HFFc6 (cell line): ENCODE measurements at regions not wholly inside any gene's neighbourhood (a gene's known extent, or its start where the extent isn't known, plus 50 kb on each side); places are given as distances from the start of the nearest gene placed in this dataset.

Source experiments
- DNase-seq: peaks from one replicate; pipeline ENCODE4 v3.0.0-alpha.2; 2018
- H3K27ac Mint-ChIP-seq: 2 replicates; pipeline ENCODE4 v1.8.0; 2020; ENCODE audit warnings: mild to moderate bottlenecking, mixed read lengths
- H3K27me3 Mint-ChIP-seq: 2 replicates; pipeline ENCODE4 v1.8.0; 2021; ENCODE audit warnings: mild to moderate bottlenecking, moderate library complexity, mixed read lengths; ENCODE audit not compliant: insufficient read depth
- H3K36me3 Mint-ChIP-seq: 2 replicates; pipeline ENCODE4 v1.8.0; 2021; ENCODE audit warnings: low read depth, mixed read lengths
- H3K4me1 Mint-ChIP-seq: 2 replicates; pipeline ENCODE4 v1.8.0; 2020; ENCODE audit warnings: low read depth, mixed read lengths
- H3K4me3 Mint-ChIP-seq: 2 replicates; pipeline ENCODE4 v1.8.0; 2020; ENCODE audit warnings: mild to moderate bottlenecking, moderate library complexity, mixed read lengths
- H3K9me3 Mint-ChIP-seq: 2 replicates; pipeline ENCODE4 v1.8.0; 2020; ENCODE audit warnings: mild to moderate bottlenecking, mixed read lengths
- CTCF ChIP-seq: fragments of 200-600 bp; sonication (generic); IDR thresholded peaks from 2 replicates; pipeline ENCODE4 v1.5.0; 2021; ENCODE audit warnings: antibody characterized with exemption, mild to moderate bottlenecking

DNA sequence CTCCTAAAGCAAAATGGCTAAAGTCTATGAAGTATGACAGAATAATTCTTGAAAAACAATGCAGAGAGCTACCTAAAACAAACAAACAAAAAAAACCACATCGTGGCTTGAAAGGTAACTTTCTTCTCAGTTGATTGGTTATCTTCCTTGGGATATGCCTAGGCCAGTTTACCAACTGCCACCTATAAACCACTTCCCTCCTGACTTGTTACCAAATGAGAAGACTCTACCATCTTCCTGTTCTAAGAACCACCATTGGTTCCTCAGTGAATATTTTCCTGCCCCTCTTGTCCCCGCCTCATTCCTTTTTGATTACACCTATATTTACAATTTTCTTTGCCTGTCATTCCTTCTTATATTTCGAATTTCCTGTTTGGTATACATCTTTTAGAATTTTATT lies 336.6 kb downstream of the SIPA1L2 start:
- no peak for TF ChIP-seq CTCF
- Mint-ChIP-seq H3K9me3 (peaks cover 58% of the 10 kb centered on the region), H3K4me3 (no peak overlapping the region), H3K27me3 (no peaks in the 10 kb centered on the region), H3K27ac (no peak overlapping the region), H3K36me3 (no peaks in the 10 kb centered on the region), H3K4me1 (no peaks in the 10 kb centered on the region)
- no peak for DNase-seq

DNA sequence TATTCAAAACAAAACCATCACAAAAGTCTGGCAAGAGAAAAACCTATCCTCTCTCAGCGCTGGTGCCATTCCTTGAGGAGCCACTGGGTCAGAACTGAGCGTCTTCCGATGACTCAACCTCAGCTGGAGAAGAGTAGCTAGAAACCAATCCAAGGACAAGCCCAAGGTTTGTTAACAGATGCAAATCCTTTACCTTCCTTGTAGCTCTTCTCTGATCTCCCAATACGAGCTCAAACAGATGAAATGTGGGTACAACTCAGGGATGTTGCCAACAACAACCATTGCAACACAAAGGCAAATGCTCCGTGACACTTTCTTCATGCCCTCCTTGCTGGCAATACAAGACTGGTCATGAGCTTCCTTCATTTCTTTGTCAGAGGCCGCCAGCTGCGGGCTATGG lies 337.1 kb downstream of the SIPA1L2 start:
- Mint-ChIP-seq H3K36me3 (no peaks in the 10 kb centered on the region), H3K4me1 (no peaks in the 10 kb centered on the region), H3K27ac (no peak overlapping the region), H3K27me3 (no peaks in the 10 kb centered on the region), H3K9me3 (peaks cover 63% of the 10 kb centered on the region), H3K4me3 (no peak overlapping the region)
- no peak for DNase-seq
- TF ChIP-seq CTCF: no peak

DNA sequence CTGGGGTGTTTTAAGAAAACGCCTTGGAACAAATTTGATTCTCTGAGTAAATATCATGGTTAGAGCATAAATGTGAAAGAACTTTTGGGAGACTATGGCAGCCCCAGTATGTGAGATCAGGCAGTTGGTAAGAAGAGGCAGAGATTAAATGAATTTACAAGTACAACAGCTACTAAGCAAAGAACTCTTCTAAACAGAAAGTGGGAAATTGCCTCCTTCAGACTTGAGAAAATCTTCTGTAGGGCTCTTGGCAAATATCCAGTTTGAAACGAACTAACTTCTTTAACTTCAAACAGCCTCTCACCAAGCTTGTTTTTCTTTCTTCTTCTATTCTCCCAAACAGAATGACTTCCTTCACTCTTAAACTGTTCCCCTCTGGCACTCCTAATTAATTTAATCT lies 337.7 kb downstream of the SIPA1L2 start:
- Mint-ChIP-seq H3K27me3 (no peaks in the 10 kb centered on the region), H3K27ac (no peak overlapping the region), H3K4me3 (no peak overlapping the region)

GRCh38 chr1:232291681-232292080 lies 338.3 kb downstream of the SIPA1L2 start:
- TF ChIP-seq CTCF: no peak
- peaks cover 54% of the 10 kb centered on the region for H3K9me3 Mint-ChIP-seq
- H3K4me1 Mint-ChIP-seq: no peaks in the 10 kb centered on the region
- DNase-seq: no peak
- H3K27me3 Mint-ChIP-seq: no peaks in the 10 kb centered on the region
- no peak overlapping the region for H3K27ac Mint-ChIP-seq
- H3K4me3 Mint-ChIP-seq: no peak overlapping the region
- H3K36me3 Mint-ChIP-seq: no peaks in the 10 kb centered on the region

More for the DNA sequence above, 337.7 kb downstream of the SIPA1L2 start:
- TF ChIP-seq CTCF: no peak
- H3K4me1 Mint-ChIP-seq: no peaks in the 10 kb centered on the region
- peaks cover 59% of the 10 kb centered on the region for H3K9me3 Mint-ChIP-seq
- DNase-seq: no peak
- no peaks in the 10 kb centered on the region for H3K36me3 Mint-ChIP-seq

DNA sequence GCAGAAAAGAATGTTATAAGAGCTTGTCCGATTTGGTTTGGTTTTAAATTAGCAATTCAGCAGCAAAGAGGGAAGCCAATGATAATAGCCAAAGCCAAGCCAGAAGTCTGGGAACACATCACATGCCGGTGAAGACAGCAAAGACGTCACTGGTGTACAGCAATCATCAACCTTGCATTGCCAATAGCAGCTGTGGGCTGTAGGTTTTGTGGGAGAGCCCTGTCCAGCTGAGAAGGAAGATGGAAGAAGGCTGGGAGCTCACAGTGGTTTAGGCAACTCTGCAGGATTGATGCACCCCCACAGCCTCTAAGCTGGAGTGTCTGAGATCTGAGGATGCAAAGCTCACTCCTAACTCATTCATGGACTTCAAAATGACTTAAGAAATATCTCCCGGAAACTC lies 338.7 kb downstream of the SIPA1L2 start:
- no peak overlapping the region for H3K27ac Mint-ChIP-seq
- DNase-seq: no peak
- peaks cover 50% of the 10 kb centered on the region for H3K9me3 Mint-ChIP-seq

More for the DNA sequence above, 338.7 kb downstream of the SIPA1L2 start:
- H3K36me3 Mint-ChIP-seq: no peaks in the 10 kb centered on the region
- H3K4me1 Mint-ChIP-seq: no peaks in the 10 kb centered on the region
- no peak for TF ChIP-seq CTCF
- H3K4me3 Mint-ChIP-seq: no peak overlapping the region
- H3K27me3 Mint-ChIP-seq: no peaks in the 10 kb centered on the region
